IPS-20b (cell line): ENCODE measurements at regions not wholly inside any gene's neighbourhood (a gene's known extent, or its start where the extent isn't known, plus 50 kb on each side); places are given as distances from the start of the nearest gene placed in this dataset.

Experiments used
- H3K27ac ChIP-seq: one replicate; pipeline ENCODE4 v1.5.1; 2013; ENCODE audit warnings: low read length
- H3K27me3 ChIP-seq: 2 replicates; pipeline ENCODE4 v1.6.1; 2013; ENCODE audit warnings: mild to moderate bottlenecking, low read length, inconsistent platforms; ENCODE audit not compliant: insufficient read depth
- H3K36me3 ChIP-seq: 2 replicates; pipeline ENCODE4 v1.6.1; 2013; ENCODE audit warnings: low read depth, mild to moderate bottlenecking, inconsistent platforms, low read length, moderate library complexity; ENCODE audit not compliant: insufficient read depth
- H3K4me1 ChIP-seq: 2 replicates; pipeline ENCODE4 v1.6.1; 2013; ENCODE audit warnings: mild to moderate bottlenecking, control low read depth, inconsistent platforms, low read length, moderate library complexity; ENCODE audit not compliant: insufficient read depth
- H3K4me3 ChIP-seq: 2 replicates; pipeline ENCODE4 v1.5.1; 2013; ENCODE audit warnings: mild to moderate bottlenecking, low read length, inconsistent platforms
- H3K9ac ChIP-seq: 2 replicates; pipeline ENCODE4 v1.6.1; 2013; ENCODE audit warnings: low read depth, mild to moderate bottlenecking, inconsistent platforms, low read length, moderate library complexity
- H3K9me3 ChIP-seq: 2 replicates; pipeline ENCODE4 v1.6.1; 2013; ENCODE audit warnings: mild to moderate bottlenecking, low read depth, low read length, inconsistent platforms; ENCODE audit not compliant: insufficient read depth

GRCh38 chr5:124865066-124865465 is 118.6 kb upstream of the ZNF608 start:
- Histone ChIP-seq H3K9ac (no peak overlapping the region), H3K4me3 (no peak overlapping the region), H3K36me3 (no peaks in the 10 kb centered on the region), H3K27ac (no peak overlapping the region), H3K27me3 (no peaks in the 10 kb centered on the region), H3K9me3 (no peaks in the 10 kb centered on the region), H3K4me1 (peaks cover 6% of the 10 kb centered on the region; the same call in 1 of the 2 replicates)

GRCh38 chr5:124865603-124866354 is 119.3 kb upstream of the ZNF608 start:
- Histone ChIP-seq H3K4me3 (no peak overlapping the region), H3K27ac (no peak overlapping the region), H3K9ac (no peak overlapping the region), H3K27me3 (no peaks in the 10 kb centered on the region), H3K36me3 (no peaks in the 10 kb centered on the region), H3K4me1 (peaks cover 6% of the 10 kb centered on the region; the same call in 1 of the 2 replicates), H3K9me3 (no peaks in the 10 kb centered on the region)

DNA sequence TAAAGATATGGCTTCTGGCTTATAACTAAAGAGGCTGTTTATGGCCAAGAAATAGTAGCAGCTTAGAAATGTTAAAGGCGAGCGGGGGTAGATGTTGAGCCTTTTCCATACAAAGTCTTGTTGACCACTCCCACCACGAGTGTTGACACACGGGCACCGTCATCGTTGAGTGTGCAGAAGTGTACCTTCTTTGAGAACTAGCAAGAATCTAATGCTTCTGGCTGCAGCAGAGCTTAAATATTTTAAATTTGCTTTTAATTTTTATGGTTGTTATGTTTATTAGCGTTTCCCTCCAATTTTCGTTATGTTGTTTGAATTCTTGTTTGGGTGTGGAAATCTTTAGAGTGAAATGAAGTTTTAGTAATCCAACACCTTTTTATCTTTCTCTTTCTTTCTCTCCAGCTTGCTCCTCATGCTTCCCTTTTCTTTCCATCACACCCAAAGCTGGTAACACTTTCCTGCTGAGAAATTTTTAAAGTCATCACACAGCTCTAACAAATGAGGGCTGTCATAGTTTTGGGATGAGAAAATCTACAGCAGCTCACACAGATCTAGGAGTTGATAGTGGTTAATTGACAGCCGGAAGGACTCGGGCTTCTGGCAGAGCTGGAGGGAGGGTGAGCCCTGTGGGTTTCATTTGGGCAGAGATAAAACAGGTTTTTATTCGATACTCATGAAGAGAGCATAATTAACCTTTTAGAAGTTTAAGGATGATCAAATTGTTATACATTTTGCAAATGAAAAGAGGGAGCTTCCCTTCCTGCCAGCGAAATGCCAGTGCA is 120.1 kb upstream of the ZNF608 start:
- no peak overlapping the region for H3K9ac ChIP-seq
- peaks cover 6% of the 10 kb centered on the region; the same call in 1 of the 2 replicates for H3K4me1 ChIP-seq
- no peak overlapping the region for H3K27ac ChIP-seq
- no peaks in the 10 kb centered on the region for H3K36me3 ChIP-seq
- no peaks in the 10 kb centered on the region for H3K9me3 ChIP-seq
- H3K4me3 ChIP-seq: no peak overlapping the region
- H3K27me3 ChIP-seq: no peaks in the 10 kb centered on the region

GRCh38 chr5:124867137-124867704 is 120.8 kb upstream of the ZNF608 start:
- Histone ChIP-seq H3K9me3 (no peaks in the 10 kb centered on the region), H3K27ac (no peak overlapping the region), H3K4me1 (peaks cover 6% of the 10 kb centered on the region; the same call in 1 of the 2 replicates), H3K27me3 (no peaks in the 10 kb centered on the region), H3K36me3 (no peaks in the 10 kb centered on the region), H3K9ac (no peak overlapping the region), H3K4me3 (no peak overlapping the region)

DNA sequence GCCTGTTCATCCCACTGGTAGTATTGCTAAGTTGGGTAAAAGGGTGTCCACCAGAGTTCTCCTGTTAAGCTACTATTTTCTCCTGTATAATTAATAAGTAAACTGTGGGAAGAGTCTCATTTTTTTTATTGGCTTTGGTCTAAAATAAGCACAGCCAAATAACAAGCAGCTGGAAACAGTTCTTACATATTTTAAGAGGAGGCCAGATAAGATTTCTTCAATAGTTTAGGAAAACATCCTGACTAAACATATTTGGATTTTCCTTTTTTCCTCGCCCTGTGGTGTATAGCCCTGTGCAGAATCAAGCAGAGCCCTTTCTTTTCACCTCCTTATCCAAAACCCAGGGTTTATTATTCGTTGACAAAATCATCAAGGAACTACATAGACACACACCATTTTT is 122.2 kb upstream of the ZNF608 start:
- no peak overlapping the region for H3K9ac ChIP-seq
- H3K4me3 ChIP-seq: no peak overlapping the region
- H3K9me3 ChIP-seq: no peaks in the 10 kb centered on the region
- peaks cover 6% of the 10 kb centered on the region; the same call in 1 of the 2 replicates for H3K4me1 ChIP-seq
- no peaks in the 10 kb centered on the region for H3K36me3 ChIP-seq
- H3K27ac ChIP-seq: no peak overlapping the region
- H3K27me3 ChIP-seq: no peaks in the 10 kb centered on the region

DNA sequence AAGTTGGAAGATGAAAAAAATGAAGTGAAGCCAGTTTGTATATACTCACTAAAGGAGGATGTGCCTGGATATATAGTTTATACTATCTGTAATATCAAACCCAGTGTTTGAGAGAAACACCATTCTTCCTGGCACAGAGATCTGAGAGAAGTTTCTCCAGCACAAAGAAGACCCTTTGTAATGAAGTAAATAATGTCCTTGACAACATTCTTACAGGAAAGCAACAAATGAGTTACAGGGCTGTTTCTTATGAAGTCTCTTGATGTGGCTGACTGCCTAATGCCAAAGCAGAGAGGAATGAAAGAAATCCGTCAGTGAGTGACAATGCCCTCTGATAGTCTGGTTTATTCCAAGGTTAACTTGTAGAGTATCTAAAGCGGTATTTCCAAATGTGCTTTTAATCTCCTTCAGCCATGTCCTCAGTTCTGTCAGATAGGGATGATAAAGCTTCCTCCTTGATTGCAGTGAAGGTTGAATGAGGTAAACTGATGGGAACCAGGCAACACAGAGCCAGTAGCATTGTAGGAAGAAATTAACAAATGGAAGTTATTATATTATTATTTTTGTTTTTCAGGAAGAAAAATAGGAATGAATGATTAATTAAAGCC is 123.1 kb upstream of the ZNF608 start:
- Histone ChIP-seq H3K9me3 (no peaks in the 10 kb centered on the region), H3K27me3 (no peaks in the 10 kb centered on the region), H3K4me3 (no peak overlapping the region), H3K4me1 (peaks cover 10% of the 10 kb centered on the region; the same call in 1 of the 2 replicates), H3K9ac (no peak overlapping the region), H3K36me3 (no peaks in the 10 kb centered on the region), H3K27ac (no peak overlapping the region)

DNA sequence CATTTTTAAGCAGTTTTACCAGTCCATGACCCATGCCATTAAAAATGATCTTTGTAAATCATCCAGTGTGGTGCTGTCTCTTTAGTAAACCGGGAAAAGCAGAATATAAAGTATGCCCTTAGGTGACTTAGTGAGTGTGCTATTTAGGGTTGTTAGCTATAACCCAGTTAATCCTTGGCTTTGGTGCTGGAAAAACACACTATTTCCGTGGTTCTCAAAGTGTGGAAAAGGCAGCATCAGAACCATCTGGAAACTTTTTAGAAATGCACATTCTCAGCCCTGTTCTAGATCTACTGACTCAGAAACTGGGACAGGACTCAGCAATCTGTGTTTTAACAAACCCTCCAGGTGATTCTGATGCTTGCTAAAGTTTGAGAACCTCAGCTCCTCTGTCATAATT is 123.6 kb upstream of the ZNF608 start:
- Histone ChIP-seq H3K27me3 (no peaks in the 10 kb centered on the region), H3K9me3 (no peaks in the 10 kb centered on the region), H3K9ac (no peak overlapping the region), H3K4me3 (no peak overlapping the region), H3K27ac (no peak overlapping the region), H3K4me1 (peaks cover 12% of the 10 kb centered on the region), H3K36me3 (no peaks in the 10 kb centered on the region)

GRCh38 chr5:124871303-124871702 is 124.9 kb upstream of the ZNF608 start:
- no peak overlapping the region for H3K9ac ChIP-seq
- H3K36me3 ChIP-seq: no peaks in the 10 kb centered on the region
- no peak overlapping the region for H3K4me3 ChIP-seq
- no peak overlapping the region for H3K27ac ChIP-seq
- H3K9me3 ChIP-seq: no peaks in the 10 kb centered on the region
- H3K4me1 ChIP-seq: peaks cover 22% of the 10 kb centered on the region
- no peaks in the 10 kb centered on the region for H3K27me3 ChIP-seq

DNA sequence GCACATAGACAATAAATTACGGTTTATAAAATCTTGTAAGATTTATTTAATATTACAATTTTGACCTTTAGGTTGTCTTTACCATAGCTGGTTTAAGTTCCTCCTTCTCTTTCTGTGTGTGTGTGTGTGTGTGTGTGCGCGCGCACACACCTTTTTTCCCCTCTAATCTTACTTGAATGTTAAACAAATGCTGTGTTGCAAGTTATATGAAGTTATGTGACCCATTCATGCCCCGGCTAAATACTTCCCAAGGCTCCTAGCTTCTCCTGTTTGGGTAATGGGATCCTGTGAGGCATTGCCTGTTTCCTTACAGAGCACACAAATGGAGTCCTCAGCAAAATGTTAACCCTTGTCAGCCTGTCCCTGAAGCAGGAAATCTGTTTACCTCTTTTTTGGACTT is 125.6 kb upstream of the ZNF608 start:
- Histone ChIP-seq H3K27me3 (no peaks in the 10 kb centered on the region), H3K27ac (no peak overlapping the region), H3K4me1 (peaks cover 23% of the 10 kb centered on the region), H3K9me3 (no peaks in the 10 kb centered on the region), H3K9ac (no peak overlapping the region), H3K36me3 (no peaks in the 10 kb centered on the region), H3K4me3 (no peak overlapping the region)

DNA sequence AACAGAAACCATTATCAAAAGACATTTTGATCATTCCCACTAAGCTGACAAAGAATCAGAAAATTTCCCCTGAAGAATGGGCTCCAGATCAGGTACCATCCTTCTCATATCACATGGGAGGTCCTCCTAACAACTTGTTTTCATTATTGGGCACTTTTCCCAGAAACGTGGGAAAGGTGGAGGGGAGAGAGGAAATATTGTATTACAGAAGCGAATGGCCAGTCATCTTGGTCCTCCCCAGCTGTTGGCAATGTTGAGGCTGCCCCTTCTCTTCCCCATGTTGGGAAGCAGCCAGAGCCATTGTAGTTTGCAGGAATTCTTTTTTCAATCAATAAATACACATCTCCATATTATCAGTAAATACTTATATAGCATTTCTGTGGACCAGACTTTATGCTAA is 126.2 kb upstream of the ZNF608 start:
- Histone ChIP-seq H3K4me1 (peaks cover 22% of the 10 kb centered on the region), H3K9me3 (no peaks in the 10 kb centered on the region), H3K4me3 (no peak overlapping the region), H3K9ac (no peak overlapping the region), H3K27me3 (no peaks in the 10 kb centered on the region), H3K36me3 (no peaks in the 10 kb centered on the region), H3K27ac (no peak overlapping the region)

DNA sequence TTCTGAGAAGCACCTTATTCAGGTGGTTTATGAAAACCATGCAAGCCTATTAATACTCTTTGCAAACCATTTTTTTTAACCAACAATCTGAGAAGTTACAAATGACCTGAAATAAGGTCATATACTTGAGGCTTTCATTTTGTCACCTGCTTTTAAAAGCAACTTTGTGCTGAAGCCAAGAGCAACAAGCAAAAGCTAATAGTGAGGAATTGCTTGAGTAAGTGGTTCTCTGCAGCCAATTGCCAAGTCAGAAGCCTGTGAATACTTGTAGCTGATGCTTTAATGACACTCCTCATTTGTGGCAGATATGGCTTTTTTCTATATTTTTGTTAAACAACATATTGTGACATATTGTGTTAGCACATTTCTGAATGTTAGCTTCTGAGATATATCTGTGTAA is 126.7 kb upstream of the ZNF608 start:
- Histone ChIP-seq H3K9me3 (no peaks in the 10 kb centered on the region), H3K4me1 (peaks cover 22% of the 10 kb centered on the region), H3K27me3 (no peaks in the 10 kb centered on the region), H3K36me3 (no peaks in the 10 kb centered on the region), H3K4me3 (no peak overlapping the region), H3K27ac (no peak overlapping the region), H3K9ac (no peak overlapping the region)
